H9 (cell line): ENCODE measurements at regions not wholly inside any gene's neighbourhood (a gene's known extent, or its start where the extent isn't known, plus 50 kb on each side); places are given as distances from the start of the nearest gene placed in this dataset.

ENCODE experiments used
- DNase-seq: peaks from one replicate; pipeline ENCODE4 v3.0.0-alpha.2; 2017
- H2AFZ ChIP-seq: one replicate; pipeline ENCODE4 v1.6.1; 2013; ENCODE audit warnings: mild to moderate bottlenecking, low read length, control low read depth, moderate library complexity
- H2AK5ac ChIP-seq: 2 replicates; pipeline ENCODE4 v1.6.1; 2013; ENCODE audit warnings: low read length, control low read depth, mixed read lengths; ENCODE audit not compliant: insufficient read length
- H2BK120ac ChIP-seq: one replicate; pipeline ENCODE4 v1.6.1; 2013; ENCODE audit warnings: low read depth, mild to moderate bottlenecking, low read length, control low read depth, inconsistent platforms; ENCODE audit not compliant: poor library complexity, severe bottlenecking
- H2BK12ac ChIP-seq: 2 replicates; pipeline ENCODE4 v1.6.1; 2013; ENCODE audit warnings: low read length, control low read depth, mixed read lengths, low read depth; ENCODE audit not compliant: insufficient read length
- H2BK15ac ChIP-seq: 2 replicates; pipeline ENCODE4 v1.6.1; 2013; ENCODE audit warnings: low read depth, low read length, control low read depth
- H2BK20ac ChIP-seq: one replicate; pipeline ENCODE4 v1.6.1; 2013; ENCODE audit warnings: low read depth, mild to moderate bottlenecking, low read length, control low read depth, inconsistent platforms; ENCODE audit not compliant: poor library complexity, severe bottlenecking
- H2BK5ac ChIP-seq: 2 replicates; pipeline ENCODE4 v1.6.1; 2013; ENCODE audit warnings: low read length, control low read depth, mixed read lengths; ENCODE audit not compliant: insufficient read length
- H3K14ac ChIP-seq: 2 replicates; pipeline ENCODE4 v1.6.1; 2013; ENCODE audit warnings: low read length, control low read depth; ENCODE audit not compliant: insufficient read depth
- H3K18ac ChIP-seq: 2 replicates; pipeline ENCODE4 v1.6.1; 2013; ENCODE audit warnings: low read depth, mild to moderate bottlenecking, mixed read lengths, low read length, control low read depth; ENCODE audit not compliant: insufficient read length
- H3K23ac ChIP-seq: 2 replicates; pipeline ENCODE4 v1.6.1; 2013; ENCODE audit warnings: low read length, control low read depth, mixed read lengths, low read depth; ENCODE audit not compliant: insufficient read length
- H3K23me2 ChIP-seq: 2 replicates; pipeline ENCODE4 v1.6.1; 2013; ENCODE audit warnings: low read depth, mild to moderate bottlenecking, mixed read lengths, low read length, control low read depth; ENCODE audit not compliant: insufficient read length, poor library complexity, severe bottlenecking
- H3K27ac ChIP-seq: 2 replicates; pipeline ENCODE4 v1.5.1; 2013; ENCODE audit warnings: low read length, control low read depth, mixed read lengths, low read depth; ENCODE audit not compliant: insufficient read length
- H3K27me3 ChIP-seq: 2 replicates; pipeline ENCODE4 v1.6.1; 2013; ENCODE audit warnings: low read length, control low read depth, inconsistent platforms; ENCODE audit not compliant: insufficient read depth
- H3K4ac ChIP-seq: 2 replicates; pipeline ENCODE4 v1.6.1; 2013; ENCODE audit warnings: low read depth, mild to moderate bottlenecking, control low read depth, inconsistent platforms, low read length, moderate library complexity
- H3K4me1 ChIP-seq: 2 replicates; pipeline ENCODE4 v1.6.1; 2013; ENCODE audit warnings: low read length, control low read depth, inconsistent platforms; ENCODE audit not compliant: insufficient read depth
- H3K4me2 ChIP-seq: 2 replicates; pipeline ENCODE4 v1.6.1; 2013; ENCODE audit warnings: low read length, control low read depth, mixed read lengths; ENCODE audit not compliant: insufficient read length, insufficient read depth
- H3K56ac ChIP-seq: 2 replicates; pipeline ENCODE4 v1.6.1; 2013; ENCODE audit warnings: low read depth, mild to moderate bottlenecking, mixed read lengths, low read length, control low read depth; ENCODE audit not compliant: insufficient read length
- H3K79me1 ChIP-seq: 2 replicates; pipeline ENCODE4 v1.6.1; 2013; ENCODE audit warnings: low read depth, mild to moderate bottlenecking, moderate library complexity, low read length, control low read depth, inconsistent platforms; ENCODE audit not compliant: insufficient read depth, poor library complexity, severe bottlenecking
- H3K79me2 ChIP-seq: 2 replicates; pipeline ENCODE4 v1.6.1; 2013; ENCODE audit warnings: low read length, control low read depth, inconsistent platforms; ENCODE audit not compliant: insufficient read depth
- H3K9ac ChIP-seq: 2 replicates; pipeline ENCODE4 v1.6.1; 2013; ENCODE audit warnings: low read length, control low read depth, mixed read lengths; ENCODE audit not compliant: insufficient read length; ENCODE audit errors: extremely low read depth
- H3K9me3 ChIP-seq: one replicate; pipeline ENCODE4 v1.6.1; 2013; ENCODE audit warnings: low read depth, low read length, inconsistent platforms; ENCODE audit not compliant: control insufficient read depth
- H3T11ph ChIP-seq: one replicate; pipeline ENCODE4 v1.6.1; 2013; ENCODE audit warnings: mild to moderate bottlenecking, low read length, control low read depth, inconsistent platforms
- H4K20me1 ChIP-seq: one replicate; pipeline ENCODE4 v1.6.1; 2013; ENCODE audit not compliant: control insufficient read depth, insufficient read length, insufficient read depth
- H4K5ac ChIP-seq: 2 replicates; pipeline ENCODE4 v1.6.1; 2013; ENCODE audit warnings: low read depth, mild to moderate bottlenecking, mixed read lengths, low read length, control low read depth; ENCODE audit not compliant: insufficient read length
- H4K8ac ChIP-seq: replicated peaks from 2 replicates; pipeline ENCODE4 v1.6.1; 2013; ENCODE audit warnings: low read length, control low read depth, mixed read lengths, low read depth; ENCODE audit not compliant: insufficient read length
- H4K91ac ChIP-seq: 2 replicates; pipeline ENCODE4 v1.6.1; 2013; ENCODE audit warnings: low read depth, mild to moderate bottlenecking, moderate library complexity, mixed read lengths, low read length, control low read depth; ENCODE audit not compliant: insufficient read length
- H3K27ac Mint-ChIP-seq, 3 experiments: 2 replicates in 2 of 3; 3 replicates in 1 of 3; pipeline ENCODE4 v1.8.0; 2020 to 2021; ENCODE audit warnings: mixed read lengths in 3 of 3, mild to moderate bottlenecking in 1 of 3, moderate library complexity in 1 of 3
- H3K27me3 Mint-ChIP-seq: 2 replicates; pipeline ENCODE4 v1.8.0; 2021; ENCODE audit warnings: low read depth, mild to moderate bottlenecking, moderate library complexity, mixed read lengths
- H3K36me3 Mint-ChIP-seq, 3 experiments: 2 replicates in 2 of 3; 3 replicates in 1 of 3; pipeline ENCODE4 v1.8.0; 2020 to 2021; ENCODE audit warnings: low read depth in 3 of 3, mixed read lengths in 3 of 3; ENCODE audit not compliant: insufficient read depth in 1 of 3
- H3K4me1 Mint-ChIP-seq, 2 experiments: 2 replicates each; pipeline ENCODE4 v1.8.0; 2020; ENCODE audit warnings: mixed read lengths in 2 of 2
- H3K4me3 Mint-ChIP-seq, 2 experiments: 2 replicates in 1 of 2; 3 replicates in 1 of 2; pipeline ENCODE4 v1.8.0; 2020 to 2021; ENCODE audit warnings: mild to moderate bottlenecking in 2 of 2, mixed read lengths in 2 of 2, moderate library complexity in 1 of 2
- H3K9me3 Mint-ChIP-seq, 2 experiments: 2 replicates in 1 of 2; 3 replicates in 1 of 2; pipeline ENCODE4 v1.8.0; 2020; ENCODE audit warnings: mild to moderate bottlenecking in 2 of 2, mixed read lengths in 2 of 2, moderate library complexity in 1 of 2
- TF ChIP-seq, protein P1 (sequence below): fragments of 200-600 bp; sonication (generic); conservative IDR thresholded peaks from 3 replicates; pipeline ENCODE4 v1.8.0; 2021; ENCODE audit warnings: antibody characterized with exemption, mild to moderate bottlenecking

DNA sequence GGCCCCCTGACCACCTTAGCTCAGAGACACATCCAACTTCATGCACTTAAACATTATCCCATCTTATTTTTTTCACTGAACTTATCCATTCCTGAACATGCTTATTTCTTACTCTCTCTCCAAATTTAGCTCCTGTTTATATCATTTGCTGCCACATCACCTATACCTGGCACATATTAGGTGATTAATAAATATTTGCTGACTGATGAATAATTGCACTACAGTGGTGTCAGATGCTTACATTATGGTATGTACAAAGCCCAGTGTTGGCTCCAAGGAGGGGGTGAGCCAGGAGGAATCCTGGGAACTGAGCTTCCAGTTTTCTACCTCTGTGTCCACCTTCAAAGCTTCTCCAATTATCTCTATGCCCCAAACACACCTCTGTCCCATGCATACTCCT is 124.0 kb upstream of the PMFBP1 start:
- H3K9ac ChIP-seq: no peak overlapping the region
- H3K9me3 ChIP-seq: no peaks in the 10 kb centered on the region
- no peak overlapping the region for H2AK5ac ChIP-seq
- Mint-ChIP-seq H3K27me3 (no peaks in the 10 kb centered on the region), H3K4me3 (no peak overlapping the region), H3K9me3 (no peaks in the 10 kb centered on the region), H3K36me3 (no peaks in the 10 kb centered on the region), H3K27ac (no peak overlapping the region), H3K4me1 (peaks cover 0 to 6% of the 10 kb centered on the region in 2 experiments; a peak in 1 of 4 replicates)
- H3K79me1 ChIP-seq: no peaks in the 10 kb centered on the region
- no peaks in the 10 kb centered on the region for H3K79me2 ChIP-seq
- H2AFZ ChIP-seq: no peak overlapping the region
- no peaks in the 10 kb centered on the region for H3K27me3 ChIP-seq
- no peak overlapping the region for H2BK5ac ChIP-seq
- H4K8ac ChIP-seq: no peak overlapping the region
- no peak overlapping the region for H3K14ac ChIP-seq
- H3K18ac ChIP-seq: no peak overlapping the region
- no peaks in the 10 kb centered on the region for H4K20me1 ChIP-seq
- no peaks in the 10 kb centered on the region for H3K23me2 ChIP-seq
- H3K27ac ChIP-seq: no peak overlapping the region
- no peak overlapping the region for H4K5ac ChIP-seq
- H2BK20ac ChIP-seq: no peak overlapping the region
- H3K4me1 ChIP-seq: no peaks in the 10 kb centered on the region
- H3K56ac ChIP-seq: no peak overlapping the region
- no peak overlapping the region for H3K23ac ChIP-seq
- no peak overlapping the region for H2BK120ac ChIP-seq
- H2BK15ac ChIP-seq: no peak overlapping the region
- TF ChIP-seq, protein P1, sequence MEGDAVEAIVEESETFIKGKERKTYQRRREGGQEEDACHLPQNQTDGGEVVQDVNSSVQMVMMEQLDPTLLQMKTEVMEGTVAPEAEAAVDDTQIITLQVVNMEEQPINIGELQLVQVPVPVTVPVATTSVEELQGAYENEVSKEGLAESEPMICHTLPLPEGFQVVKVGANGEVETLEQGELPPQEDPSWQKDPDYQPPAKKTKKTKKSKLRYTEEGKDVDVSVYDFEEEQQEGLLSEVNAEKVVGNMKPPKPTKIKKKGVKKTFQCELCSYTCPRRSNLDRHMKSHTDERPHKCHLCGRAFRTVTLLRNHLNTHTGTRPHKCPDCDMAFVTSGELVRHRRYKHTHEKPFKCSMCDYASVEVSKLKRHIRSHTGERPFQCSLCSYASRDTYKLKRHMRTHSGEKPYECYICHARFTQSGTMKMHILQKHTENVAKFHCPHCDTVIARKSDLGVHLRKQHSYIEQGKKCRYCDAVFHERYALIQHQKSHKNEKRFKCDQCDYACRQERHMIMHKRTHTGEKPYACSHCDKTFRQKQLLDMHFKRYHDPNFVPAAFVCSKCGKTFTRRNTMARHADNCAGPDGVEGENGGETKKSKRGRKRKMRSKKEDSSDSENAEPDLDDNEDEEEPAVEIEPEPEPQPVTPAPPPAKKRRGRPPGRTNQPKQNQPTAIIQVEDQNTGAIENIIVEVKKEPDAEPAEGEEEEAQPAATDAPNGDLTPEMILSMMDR: no peak
- H2BK12ac ChIP-seq: no peak overlapping the region
- H3K4ac ChIP-seq: no peak overlapping the region
- DNase-seq: no peak
- H3K4me2 ChIP-seq: no peak overlapping the region
- H4K91ac ChIP-seq: no peak overlapping the region
- H3T11ph ChIP-seq: no peak overlapping the region
